ENCODE measurements at regions not wholly inside any gene's neighbourhood (a gene's known extent, or its start where the extent isn't known, plus 50 kb on each side); places are given as distances from the start of the nearest gene placed in this dataset.

DNA sequence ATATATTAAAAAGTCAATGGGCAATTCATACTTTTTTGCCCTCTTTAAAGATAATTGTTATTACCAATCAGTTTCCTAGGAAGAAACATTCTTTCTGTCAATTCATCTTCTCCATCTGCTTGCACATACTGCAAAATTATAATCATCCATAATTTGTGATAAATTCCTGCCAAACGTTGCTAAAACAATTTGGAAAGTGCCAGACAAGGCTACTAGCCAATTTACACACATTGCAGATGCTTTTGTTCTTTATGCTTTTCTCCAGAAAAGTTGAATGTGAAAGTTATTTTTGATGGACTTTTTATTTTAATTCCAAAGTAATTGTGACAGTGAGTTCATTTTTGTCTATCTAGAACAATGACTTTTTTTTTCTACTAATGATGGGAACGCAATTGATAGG is 992.8 kb upstream of the ADGRL2 start:
- TF ChIP-seq EGR1 (IDR thresholded peaks at IDR 0.05) (no peak), CREB1 (IDR thresholded peaks at IDR 0.05; ENCODE audit: low read depth) (no peak), RAD21 (IDR thresholded peaks at IDR 0.05; ENCODE audit: low read depth) (no peak), NFIC (IDR thresholded peaks at IDR 0.05) (no peak), TAF1 (IDR thresholded peaks at IDR 0.05; ENCODE audit: low read depth) (no peak), YY1 (IDR thresholded peaks at IDR 0.05; ENCODE audit: low read depth) (no peak)
- TF ChIP-seq, protein P1, sequence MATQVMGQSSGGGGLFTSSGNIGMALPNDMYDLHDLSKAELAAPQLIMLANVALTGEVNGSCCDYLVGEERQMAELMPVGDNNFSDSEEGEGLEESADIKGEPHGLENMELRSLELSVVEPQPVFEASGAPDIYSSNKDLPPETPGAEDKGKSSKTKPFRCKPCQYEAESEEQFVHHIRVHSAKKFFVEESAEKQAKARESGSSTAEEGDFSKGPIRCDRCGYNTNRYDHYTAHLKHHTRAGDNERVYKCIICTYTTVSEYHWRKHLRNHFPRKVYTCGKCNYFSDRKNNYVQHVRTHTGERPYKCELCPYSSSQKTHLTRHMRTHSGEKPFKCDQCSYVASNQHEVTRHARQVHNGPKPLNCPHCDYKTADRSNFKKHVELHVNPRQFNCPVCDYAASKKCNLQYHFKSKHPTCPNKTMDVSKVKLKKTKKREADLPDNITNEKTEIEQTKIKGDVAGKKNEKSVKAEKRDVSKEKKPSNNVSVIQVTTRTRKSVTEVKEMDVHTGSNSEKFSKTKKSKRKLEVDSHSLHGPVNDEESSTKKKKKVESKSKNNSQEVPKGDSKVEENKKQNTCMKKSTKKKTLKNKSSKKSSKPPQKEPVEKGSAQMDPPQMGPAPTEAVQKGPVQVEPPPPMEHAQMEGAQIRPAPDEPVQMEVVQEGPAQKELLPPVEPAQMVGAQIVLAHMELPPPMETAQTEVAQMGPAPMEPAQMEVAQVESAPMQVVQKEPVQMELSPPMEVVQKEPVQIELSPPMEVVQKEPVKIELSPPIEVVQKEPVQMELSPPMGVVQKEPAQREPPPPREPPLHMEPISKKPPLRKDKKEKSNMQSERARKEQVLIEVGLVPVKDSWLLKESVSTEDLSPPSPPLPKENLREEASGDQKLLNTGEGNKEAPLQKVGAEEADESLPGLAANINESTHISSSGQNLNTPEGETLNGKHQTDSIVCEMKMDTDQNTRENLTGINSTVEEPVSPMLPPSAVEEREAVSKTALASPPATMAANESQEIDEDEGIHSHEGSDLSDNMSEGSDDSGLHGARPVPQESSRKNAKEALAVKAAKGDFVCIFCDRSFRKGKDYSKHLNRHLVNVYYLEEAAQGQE (IDR thresholded peaks at IDR 0.05; ENCODE audit: low read depth): no peak
- TF ChIP-seq, protein P2, sequence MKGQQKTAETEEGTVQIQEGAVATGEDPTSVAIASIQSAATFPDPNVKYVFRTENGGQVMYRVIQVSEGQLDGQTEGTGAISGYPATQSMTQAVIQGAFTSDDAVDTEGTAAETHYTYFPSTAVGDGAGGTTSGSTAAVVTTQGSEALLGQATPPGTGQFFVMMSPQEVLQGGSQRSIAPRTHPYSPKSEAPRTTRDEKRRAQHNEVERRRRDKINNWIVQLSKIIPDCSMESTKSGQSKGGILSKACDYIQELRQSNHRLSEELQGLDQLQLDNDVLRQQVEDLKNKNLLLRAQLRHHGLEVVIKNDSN (IDR thresholded peaks at IDR 0.05): no peak
- TF ChIP-seq, protein P3, sequence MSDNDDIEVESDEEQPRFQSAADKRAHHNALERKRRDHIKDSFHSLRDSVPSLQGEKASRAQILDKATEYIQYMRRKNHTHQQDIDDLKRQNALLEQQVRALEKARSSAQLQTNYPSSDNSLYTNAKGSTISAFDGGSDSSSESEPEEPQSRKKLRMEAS (IDR thresholded peaks at IDR 0.05): no peak
